Iris pigment epithelial cell (primary cell): ENCODE measurements at regions not wholly inside any gene's neighbourhood (a gene's known extent, or its start where the extent isn't known, plus 50 kb on each side); places are given as distances from the start of the nearest gene placed in this dataset.
A peak's percentile ranks its signal among the peaks of the same experiment; 100 is the strongest.

ENCODE experiments used
- DNase-seq: peaks from one replicate; pipeline ENCODE4 v3.0.0-alpha.2; 2011; ENCODE audit warnings: low read depth

GRCh38 chr3:65112751-65113300 lies 425.0 kb upstream of the ADAMTS9 start:
- no peak for DNase-seq

- DNase-seq = no peak
Measured at GRCh38 chr3:65110661-65111060, 422.9 kb upstream of the ADAMTS9 start.

GRCh38 chr3:65109966-65110500 lies 422.2 kb upstream of the ADAMTS9 start:
- DNase-seq = no peak

- peak; percentile 8 for DNase-seq
Measured at GRCh38 chr3:65107174-65107573, 419.4 kb upstream of the ADAMTS9 start.

- DNase-seq = no peak
Measured at GRCh38 chr3:65101450-65101849, 413.6 kb upstream of the ADAMTS9 start.

GRCh38 chr3:65098400-65098799 lies 410.6 kb upstream of the ADAMTS9 start:
- DNase-seq = no peak

- no peak for DNase-seq
Measured at GRCh38 chr3:65096110-65096745, 408.4 kb upstream of the ADAMTS9 start.

GRCh38 chr3:65094723-65095122 lies 406.9 kb upstream of the ADAMTS9 start:
- no peak for DNase-seq

- DNase-seq = no peak
Measured at GRCh38 chr3:65093641-65094040, 405.8 kb upstream of the ADAMTS9 start.

GRCh38 chr3:65091565-65091964 lies 403.8 kb upstream of the ADAMTS9 start:
- no peak for DNase-seq

GRCh38 chr3:65083240-65083639 lies 395.4 kb upstream of the ADAMTS9 start:
- DNase-seq = no peak

- no peak for DNase-seq
Measured at GRCh38 chr3:65081536-65081935, 393.7 kb upstream of the ADAMTS9 start.

GRCh38 chr3:65080432-65080831 lies 392.6 kb upstream of the ADAMTS9 start:
- no peak for DNase-seq

- DNase-seq = no peak
Measured at GRCh38 chr3:65079560-65079959, 391.8 kb upstream of the ADAMTS9 start.

- no peak for DNase-seq
Measured at GRCh38 chr3:65078748-65079147, 390.9 kb upstream of the ADAMTS9 start.

- DNase-seq = no peak
Measured at GRCh38 chr3:65077124-65077523, 389.3 kb upstream of the ADAMTS9 start.

GRCh38 chr3:65070968-65071367 lies 383.2 kb upstream of the ADAMTS9 start:
- no peak for DNase-seq

- no peak for DNase-seq
Measured at GRCh38 chr3:65060904-65061303, 373.1 kb upstream of the ADAMTS9 start.

- DNase-seq = peak; percentile 19
Measured at GRCh38 chr3:65052101-65052500, 364.3 kb upstream of the ADAMTS9 start.

GRCh38 chr3:65048151-65048550 lies 360.4 kb upstream of the ADAMTS9 start:
- no peak for DNase-seq

- no peak for DNase-seq
Measured at GRCh38 chr3:65045138-65045537, 357.3 kb upstream of the ADAMTS9 start.

GRCh38 chr3:65044401-65044800 lies 356.6 kb upstream of the ADAMTS9 start:
- no peak for DNase-seq

GRCh38 chr3:65042675-65043074 lies 354.9 kb upstream of the ADAMTS9 start:
- DNase-seq = no peak

GRCh38 chr3:65039754-65040210 lies 352.0 kb upstream of the ADAMTS9 start:
- peak; percentile 33 for DNase-seq
